Cardiac fibroblast (primary cell): ENCODE measurements at regions not wholly inside any gene's neighbourhood (a gene's known extent, or its start where the extent isn't known, plus 50 kb on each side); places are given as distances from the start of the nearest gene placed in this dataset.

Experiments used
- DNase-seq, 2 donors: peaks; one replicate each; pipeline versions ENCODE4 v3.0.0 to v3.0.0-alpha.2; 2010; ENCODE audit warnings: low read depth in 2 of 2
- H3K4me3 ChIP-seq, 2 donors: replicated peaks in 1 of 2; 1 replicate in 1 of 2; 2 replicates in 1 of 2; pipeline ENCODE4 v1.5.1; 2011; ENCODE audit warnings: low read depth in 2 of 2, low read length in 2 of 2, mild to moderate bottlenecking in 2 of 2, moderate library complexity in 1 of 2
- TF ChIP-seq, protein P1 (sequence below): IDR thresholded peaks from one replicate; pipeline ENCODE4 v1.5.1; 2011; ENCODE audit warnings: low read depth, mild to moderate bottlenecking, low read length, inconsistent platforms

DNA sequence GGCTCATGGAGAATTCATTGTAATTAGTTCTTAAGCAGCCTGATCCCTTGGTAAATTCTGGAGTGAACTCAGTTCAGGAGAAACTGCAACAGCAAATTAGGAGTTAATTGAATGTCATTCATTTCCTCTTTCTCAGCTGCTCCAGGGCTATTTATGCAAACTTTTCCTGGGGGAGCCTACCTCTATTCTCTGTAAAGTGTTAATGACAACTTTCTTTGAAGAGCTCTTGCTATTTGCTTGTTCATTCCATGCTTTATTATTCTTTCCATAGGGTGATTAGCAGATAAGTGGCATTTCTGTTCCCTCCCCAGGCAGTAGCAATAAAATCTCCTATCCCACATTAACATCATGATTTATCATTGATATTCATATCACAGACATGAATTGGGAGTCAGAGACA is 267.6 kb upstream of the DDI1 start:
- TF ChIP-seq, protein P1, sequence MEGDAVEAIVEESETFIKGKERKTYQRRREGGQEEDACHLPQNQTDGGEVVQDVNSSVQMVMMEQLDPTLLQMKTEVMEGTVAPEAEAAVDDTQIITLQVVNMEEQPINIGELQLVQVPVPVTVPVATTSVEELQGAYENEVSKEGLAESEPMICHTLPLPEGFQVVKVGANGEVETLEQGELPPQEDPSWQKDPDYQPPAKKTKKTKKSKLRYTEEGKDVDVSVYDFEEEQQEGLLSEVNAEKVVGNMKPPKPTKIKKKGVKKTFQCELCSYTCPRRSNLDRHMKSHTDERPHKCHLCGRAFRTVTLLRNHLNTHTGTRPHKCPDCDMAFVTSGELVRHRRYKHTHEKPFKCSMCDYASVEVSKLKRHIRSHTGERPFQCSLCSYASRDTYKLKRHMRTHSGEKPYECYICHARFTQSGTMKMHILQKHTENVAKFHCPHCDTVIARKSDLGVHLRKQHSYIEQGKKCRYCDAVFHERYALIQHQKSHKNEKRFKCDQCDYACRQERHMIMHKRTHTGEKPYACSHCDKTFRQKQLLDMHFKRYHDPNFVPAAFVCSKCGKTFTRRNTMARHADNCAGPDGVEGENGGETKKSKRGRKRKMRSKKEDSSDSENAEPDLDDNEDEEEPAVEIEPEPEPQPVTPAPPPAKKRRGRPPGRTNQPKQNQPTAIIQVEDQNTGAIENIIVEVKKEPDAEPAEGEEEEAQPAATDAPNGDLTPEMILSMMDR: no peak
- no peak overlapping the region for H3K4me3 ChIP-seq
- DNase-seq: no peak

DNA sequence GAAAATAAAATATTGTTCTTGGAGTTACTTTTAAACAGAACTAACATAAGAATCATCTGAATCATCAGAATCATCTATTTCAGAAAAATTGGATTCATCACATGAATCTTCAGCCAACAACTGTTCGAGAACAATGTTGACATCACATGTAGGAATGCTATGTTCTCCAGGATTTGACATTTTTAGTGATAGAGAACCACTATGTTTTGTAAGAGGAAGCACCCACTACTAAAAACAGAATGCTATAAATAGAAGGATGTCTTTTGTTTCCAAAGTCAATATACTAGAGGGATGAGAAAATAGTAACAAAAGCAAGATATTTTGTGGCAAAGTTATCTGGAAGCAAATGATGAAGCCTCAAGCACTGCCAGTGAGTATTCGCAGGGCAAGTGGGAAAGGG is 263.4 kb upstream of the DDI1 start:
- DNase-seq: peak; percentile 90 to 96
- TF ChIP-seq, protein P1: no peak
- H3K4me3 ChIP-seq: no peak overlapping the region

DNA sequence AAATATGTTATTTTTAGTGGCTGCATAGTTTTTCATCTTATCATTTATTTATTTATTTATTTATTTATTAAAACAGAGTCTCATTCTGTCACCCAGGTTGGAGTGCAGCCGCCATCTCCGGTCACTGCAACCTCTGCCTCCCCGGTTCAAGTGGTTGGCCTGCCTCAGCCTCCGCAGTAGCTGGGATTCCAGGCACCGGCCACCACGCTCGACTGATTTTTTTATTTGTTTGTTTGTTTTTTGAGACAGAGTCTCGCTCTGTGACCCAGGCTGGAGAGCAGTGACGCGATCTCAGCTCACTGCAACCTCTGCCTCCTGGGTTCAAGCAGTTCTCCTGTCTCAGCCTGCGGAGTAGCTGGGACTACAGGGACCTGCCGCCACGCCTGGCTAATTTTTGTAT is 262.9 kb upstream of the DDI1 start:
- no peak overlapping the region for H3K4me3 ChIP-seq
- DNase-seq: no peak
- TF ChIP-seq, protein P1: no peak

DNA sequence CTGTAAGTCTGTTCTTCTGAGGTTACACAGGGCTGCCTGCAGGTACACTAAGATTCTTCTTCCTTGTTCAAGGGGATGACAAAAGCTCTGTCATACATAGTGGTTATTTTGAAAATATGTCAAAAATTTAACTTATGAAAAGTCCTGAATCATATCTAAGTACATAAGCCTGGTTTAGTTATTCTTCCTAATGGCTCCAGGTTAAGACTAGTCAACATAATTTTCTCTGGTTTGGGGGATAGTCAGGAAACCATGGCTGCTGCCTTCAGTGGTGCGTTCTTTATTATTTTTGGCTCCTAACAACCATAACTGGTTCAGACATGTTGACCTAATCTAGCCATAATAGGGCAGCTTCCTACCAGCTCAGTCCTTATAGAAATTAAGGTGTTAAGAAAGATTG is 257.4 kb upstream of the DDI1 start:
- no peak overlapping the region for H3K4me3 ChIP-seq
- TF ChIP-seq, protein P1: no peak
- DNase-seq: peak in 1 of 2 donors; percentile 29

DNA sequence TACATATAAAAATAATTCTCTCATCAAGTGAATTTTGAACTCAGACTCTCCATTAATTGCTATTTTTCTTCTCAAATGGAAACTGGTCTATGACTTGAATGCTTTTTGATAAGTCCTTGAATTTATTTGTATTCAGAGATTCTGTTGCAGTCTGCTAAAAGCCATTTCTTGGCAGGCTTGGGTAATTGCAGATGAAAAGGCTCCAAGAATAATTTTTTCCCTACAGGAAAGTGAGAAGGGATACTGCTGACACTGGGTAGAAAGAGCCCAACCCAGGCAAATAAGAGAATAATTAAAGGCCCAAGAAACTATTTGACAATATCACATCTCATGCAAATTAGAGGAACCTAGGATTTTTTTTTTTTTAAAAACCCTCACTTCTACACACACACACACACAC is 246.5 kb upstream of the DDI1 start:
- TF ChIP-seq, protein P1: no peak
- peak in 1 of 2 donors; percentile 58 for DNase-seq
- no peak overlapping the region for H3K4me3 ChIP-seq

DNA sequence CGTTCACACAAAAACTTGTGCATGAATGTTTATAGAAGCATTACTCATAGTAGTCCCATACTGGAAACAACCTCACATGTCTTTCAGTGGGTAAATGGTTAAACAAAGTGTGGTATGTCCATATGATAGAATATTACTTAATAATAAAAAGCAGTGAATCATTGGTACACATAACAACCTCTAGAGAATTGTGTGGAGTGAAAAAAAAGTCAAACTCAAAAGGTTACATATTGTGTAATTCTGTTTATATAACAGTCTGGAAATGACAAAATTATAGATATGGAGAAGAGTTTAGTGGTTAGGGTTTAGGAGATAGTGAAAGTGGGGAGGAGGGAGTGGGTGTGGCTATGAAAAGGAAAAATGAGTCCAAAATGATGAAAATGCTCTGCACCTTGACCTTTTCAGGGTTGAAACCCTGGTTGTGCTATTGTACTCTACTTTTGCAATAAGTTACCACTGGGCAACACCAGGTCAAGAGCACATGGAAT is 243.4 kb upstream of the DDI1 start:
- DNase-seq: peak; percentile 80 to 84
- H3K4me3 ChIP-seq: no peak overlapping the region
- TF ChIP-seq, protein P1: no peak

DNA sequence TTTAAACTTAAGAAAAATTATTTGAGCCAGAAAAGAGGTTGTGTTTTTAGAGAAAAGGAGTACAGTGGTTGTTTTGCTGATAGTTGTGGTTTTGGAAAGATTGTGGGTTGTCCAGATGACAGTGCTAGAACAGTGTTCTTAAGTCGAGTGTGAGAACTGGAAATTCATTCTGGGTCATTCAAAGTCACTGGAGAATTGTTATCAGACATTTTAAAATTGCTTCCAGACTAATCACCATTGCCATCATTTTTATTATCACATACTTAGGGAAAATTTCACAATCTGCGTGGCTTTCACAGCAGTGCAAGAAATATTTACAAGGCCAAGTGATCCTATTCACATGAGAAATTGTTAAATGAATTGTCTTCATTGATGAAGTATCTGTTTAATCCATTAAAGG is 242.2 kb upstream of the DDI1 start:
- no peak overlapping the region for H3K4me3 ChIP-seq
- TF ChIP-seq, protein P1: no peak
- peak; percentile 74 to 85 for DNase-seq
